AG09309 (cell line): ENCODE measurements at regions not wholly inside any gene's neighbourhood (a gene's known extent, or its start where the extent isn't known, plus 50 kb on each side); places are given as distances from the start of the nearest gene placed in this dataset.

Experiments used
- DNase-seq: peaks from one replicate; pipeline ENCODE4 v3.0.0-alpha.2; 2010; ENCODE audit warnings: low read depth
- H3K4me3 ChIP-seq: 2 replicates; pipeline ENCODE4 v1.5.1; 2011; ENCODE audit warnings: mild to moderate bottlenecking, low read depth, low read length, moderate library complexity; ENCODE audit not compliant: control insufficient read depth
- TF ChIP-seq, protein P1 (sequence below): IDR thresholded peaks from 2 replicates; pipeline ENCODE4 v1.5.1; 2011; ENCODE audit warnings: mild to moderate bottlenecking, low read depth, low read length, inconsistent platforms; ENCODE audit not compliant: insufficient read depth, control insufficient read depth; ENCODE audit errors: missing control alignments

DNA sequence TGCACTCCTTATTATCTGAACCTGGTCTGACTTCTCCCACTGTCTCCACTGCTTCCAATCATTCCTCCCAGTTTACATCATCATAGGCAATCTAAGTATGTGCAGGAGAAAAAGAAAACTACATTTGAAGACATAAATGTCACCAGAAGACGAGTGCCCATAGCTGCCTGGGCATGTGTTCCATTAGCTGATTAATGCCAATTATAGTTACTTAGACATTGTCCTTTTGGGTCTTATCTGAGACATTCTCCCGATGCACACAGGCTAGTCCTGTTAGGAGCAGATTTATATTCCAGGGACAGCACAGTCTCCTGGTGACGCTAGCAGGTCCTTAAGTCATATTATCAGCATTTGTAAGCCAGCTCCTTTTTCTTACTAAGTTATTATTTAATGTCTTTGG lies 52.6 kb upstream of the PTGFRN start:
- no peak for DNase-seq
- TF ChIP-seq, protein P1, sequence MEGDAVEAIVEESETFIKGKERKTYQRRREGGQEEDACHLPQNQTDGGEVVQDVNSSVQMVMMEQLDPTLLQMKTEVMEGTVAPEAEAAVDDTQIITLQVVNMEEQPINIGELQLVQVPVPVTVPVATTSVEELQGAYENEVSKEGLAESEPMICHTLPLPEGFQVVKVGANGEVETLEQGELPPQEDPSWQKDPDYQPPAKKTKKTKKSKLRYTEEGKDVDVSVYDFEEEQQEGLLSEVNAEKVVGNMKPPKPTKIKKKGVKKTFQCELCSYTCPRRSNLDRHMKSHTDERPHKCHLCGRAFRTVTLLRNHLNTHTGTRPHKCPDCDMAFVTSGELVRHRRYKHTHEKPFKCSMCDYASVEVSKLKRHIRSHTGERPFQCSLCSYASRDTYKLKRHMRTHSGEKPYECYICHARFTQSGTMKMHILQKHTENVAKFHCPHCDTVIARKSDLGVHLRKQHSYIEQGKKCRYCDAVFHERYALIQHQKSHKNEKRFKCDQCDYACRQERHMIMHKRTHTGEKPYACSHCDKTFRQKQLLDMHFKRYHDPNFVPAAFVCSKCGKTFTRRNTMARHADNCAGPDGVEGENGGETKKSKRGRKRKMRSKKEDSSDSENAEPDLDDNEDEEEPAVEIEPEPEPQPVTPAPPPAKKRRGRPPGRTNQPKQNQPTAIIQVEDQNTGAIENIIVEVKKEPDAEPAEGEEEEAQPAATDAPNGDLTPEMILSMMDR: no peak
- H3K4me3 ChIP-seq: no peak overlapping the region
